ENCODE measurements at regions not wholly inside any gene's neighbourhood (a gene's known extent, or its start where the extent isn't known, plus 50 kb on each side); places are given as distances from the start of the nearest gene placed in this dataset.

- WGBS: 98% methylated on average over 2 of the region's 2 CpGs
- no peaks in the 10 kb centered on the region for H3K9me3 ChIP-seq
- no peak for DNase-seq (ENCODE audit: extremely low spot score)
- no peaks in the 10 kb centered on the region for H3K36me3 ChIP-seq
- intact Hi-C loops (cut with DNase I): no loop called here
- no peak overlapping the region for H3K4me3 ChIP-seq
- TF ChIP-seq EP300 (IDR thresholded peaks at IDR 0.05) (no peak), POLR2AphosphoS5 (IDR thresholded peaks at IDR 0.05) (no peak), POLR2A (IDR thresholded peaks at IDR 0.05; ENCODE audit: low read depth) (no peak)
- TF ChIP-seq, protein P1, sequence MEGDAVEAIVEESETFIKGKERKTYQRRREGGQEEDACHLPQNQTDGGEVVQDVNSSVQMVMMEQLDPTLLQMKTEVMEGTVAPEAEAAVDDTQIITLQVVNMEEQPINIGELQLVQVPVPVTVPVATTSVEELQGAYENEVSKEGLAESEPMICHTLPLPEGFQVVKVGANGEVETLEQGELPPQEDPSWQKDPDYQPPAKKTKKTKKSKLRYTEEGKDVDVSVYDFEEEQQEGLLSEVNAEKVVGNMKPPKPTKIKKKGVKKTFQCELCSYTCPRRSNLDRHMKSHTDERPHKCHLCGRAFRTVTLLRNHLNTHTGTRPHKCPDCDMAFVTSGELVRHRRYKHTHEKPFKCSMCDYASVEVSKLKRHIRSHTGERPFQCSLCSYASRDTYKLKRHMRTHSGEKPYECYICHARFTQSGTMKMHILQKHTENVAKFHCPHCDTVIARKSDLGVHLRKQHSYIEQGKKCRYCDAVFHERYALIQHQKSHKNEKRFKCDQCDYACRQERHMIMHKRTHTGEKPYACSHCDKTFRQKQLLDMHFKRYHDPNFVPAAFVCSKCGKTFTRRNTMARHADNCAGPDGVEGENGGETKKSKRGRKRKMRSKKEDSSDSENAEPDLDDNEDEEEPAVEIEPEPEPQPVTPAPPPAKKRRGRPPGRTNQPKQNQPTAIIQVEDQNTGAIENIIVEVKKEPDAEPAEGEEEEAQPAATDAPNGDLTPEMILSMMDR (IDR thresholded peaks at IDR 0.05): no peak
- H3K27ac ChIP-seq (replicated peaks in 1 of 4): no peak overlapping the region
- H3K4me1 ChIP-seq: no peaks in the 10 kb centered on the region
- no peaks in the 10 kb centered on the region for H3K27me3 ChIP-seq
Observed at GRCh38 chr1:219825355-219825754, 103.0 kb downstream of the SLC30A10 start.

DNA sequence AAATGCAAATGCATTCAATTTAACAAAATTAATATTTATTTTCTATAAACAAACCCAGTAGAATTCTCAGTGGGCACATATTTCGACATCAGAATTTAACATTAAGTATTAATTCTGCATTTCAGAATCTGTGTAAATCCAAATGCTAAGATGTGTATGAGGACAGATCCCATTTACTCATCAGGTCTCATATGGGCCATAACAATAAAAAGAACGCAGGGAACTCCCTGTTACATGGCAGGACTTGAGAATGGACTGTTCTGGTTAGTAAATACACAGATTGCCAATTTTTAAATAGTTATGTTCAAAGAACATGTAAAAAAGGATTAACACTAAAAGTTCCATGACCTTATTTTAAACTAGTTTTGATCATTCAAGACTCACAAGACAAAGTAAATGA is 104.0 kb downstream of the SLC30A10 start:
- TF ChIP-seq, protein P1 (IDR thresholded peaks at IDR 0.05): no peak
- no peak for TF ChIP-seq EP300 (IDR thresholded peaks at IDR 0.05)
- no peak for TF ChIP-seq POLR2A (IDR thresholded peaks at IDR 0.05; ENCODE audit: low read depth)
- TF ChIP-seq POLR2AphosphoS5 (IDR thresholded peaks at IDR 0.05): no peak
- intact Hi-C loops (cut with DNase I): no loop called here
- H3K27me3 ChIP-seq: no peaks in the 10 kb centered on the region
- 94% methylated on average over 2 of the region's 2 CpGs for WGBS
- DNase-seq (ENCODE audit: extremely low spot score): no peak
- no peaks in the 10 kb centered on the region for H3K36me3 ChIP-seq
- no peaks in the 10 kb centered on the region for H3K9me3 ChIP-seq
- H3K27ac ChIP-seq (replicated peaks in 1 of 4): no peak overlapping the region
- no peak overlapping the region for H3K4me3 ChIP-seq
- H3K4me1 ChIP-seq: no peaks in the 10 kb centered on the region

DNA sequence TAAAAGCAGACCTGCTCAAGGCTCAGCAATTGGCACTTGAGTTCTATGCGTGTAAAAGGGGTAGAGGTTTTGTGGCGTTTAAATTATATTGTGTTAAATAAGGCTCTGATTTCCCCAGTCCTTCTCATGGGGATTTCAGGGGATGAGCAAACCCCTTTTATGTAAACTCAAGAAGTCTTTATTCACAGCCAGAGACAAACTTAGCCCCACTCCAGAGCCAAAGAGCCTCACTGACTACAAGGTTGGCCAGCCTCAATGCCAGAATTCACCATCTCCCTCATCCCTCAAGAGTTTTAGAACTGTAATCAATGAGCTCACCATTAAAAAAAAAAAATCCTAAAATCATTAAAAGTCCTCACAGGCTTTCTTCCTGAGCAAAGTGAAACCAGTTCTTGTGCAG is 107.8 kb downstream of the SLC30A10 start:
- DNase-seq (ENCODE audit: extremely low spot score): no peak
- Histone ChIP-seq H3K27me3 (peaks cover 0 to 3% (median 0%) of the 10 kb centered on the region in 4 donors), H3K27ac (replicated peaks in 1 of 4) (no peak overlapping the region), H3K4me1 (no peaks in the 10 kb centered on the region), H3K9me3 (no peaks in the 10 kb centered on the region), H3K36me3 (no peaks in the 10 kb centered on the region), H3K4me3 (no peak overlapping the region)
- 94% methylated on average over 2 of the region's 2 CpGs for WGBS
- TF ChIP-seq, protein P1 (IDR thresholded peaks at IDR 0.05): no peak
- TF ChIP-seq POLR2A (IDR thresholded peaks at IDR 0.05; ENCODE audit: low read depth) (no peak), POLR2AphosphoS5 (IDR thresholded peaks at IDR 0.05) (no peak), EP300 (IDR thresholded peaks at IDR 0.05) (no peak)
- intact Hi-C loops (cut with DNase I): no loop called here

DNA sequence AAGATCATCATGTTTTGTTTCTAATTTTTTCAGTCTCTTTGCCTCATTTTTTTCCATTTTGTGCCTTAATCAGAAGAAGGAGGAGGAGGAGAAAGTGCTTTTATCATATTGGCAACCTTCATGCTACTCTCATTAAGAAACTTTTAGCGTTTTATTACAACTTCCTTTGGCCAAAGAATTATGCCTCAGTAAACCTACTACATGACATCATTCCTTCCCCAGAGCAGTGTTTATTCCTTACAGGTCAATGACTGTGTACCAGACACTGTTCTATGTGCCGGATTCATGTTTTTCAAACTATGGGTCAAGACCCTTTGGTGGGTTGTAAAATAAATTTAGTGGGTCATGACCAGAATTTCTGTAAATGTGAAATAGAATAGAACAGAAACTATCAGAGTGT is 110.4 kb downstream of the SLC30A10 start:
- Histone ChIP-seq H3K4me1 (peaks cover 0 to 4% (median 0%) of the 10 kb centered on the region in 4 donors), H3K27ac (replicated peaks in 1 of 4) (no peak overlapping the region), H3K36me3 (no peaks in the 10 kb centered on the region), H3K9me3 (no peaks in the 10 kb centered on the region), H3K4me3 (no peak overlapping the region), H3K27me3 (peaks cover 0 to 5% (median 0%) of the 10 kb centered on the region in 4 donors)
- DNase-seq (ENCODE audit: extremely low spot score): no peak
- intact Hi-C loops (cut with DNase I): loop anchor here (10.0 kb wide), 1 partner anchor 1483 kb away; no protein-coding TSS in a partner anchor
- TF ChIP-seq POLR2AphosphoS5 (IDR thresholded peaks at IDR 0.05) (no peak), EP300 (IDR thresholded peaks at IDR 0.05) (no peak), POLR2A (IDR thresholded peaks at IDR 0.05; ENCODE audit: low read depth) (no peak)
- TF ChIP-seq, protein P1 (IDR thresholded peaks at IDR 0.05): no peak
- 76% methylated on average over 2 of the region's 2 CpGs for WGBS

GRCh38 chr1:219813294-219813693 is 115.1 kb downstream of the SLC30A10 start:
- no peak overlapping the region for H3K4me3 ChIP-seq
- intact Hi-C loops (cut with DNase I): loop anchor here (10.0 kb wide), 1 partner anchor 1478 kb away; no protein-coding TSS in a partner anchor
- WGBS: 57% methylated on average over 1 of the region's 1 CpG

More at GRCh38 chr1:219813294-219813693, 115.1 kb downstream of the SLC30A10 start:
- no peak for DNase-seq (ENCODE audit: extremely low spot score)
- no peaks in the 10 kb centered on the region for H3K9me3 ChIP-seq
- peaks cover 0 to 9% (median 0%) of the 10 kb centered on the region in 4 donors for H3K27me3 ChIP-seq
- TF ChIP-seq, protein P1 (IDR thresholded peaks at IDR 0.05): no peak
- TF ChIP-seq POLR2A (IDR thresholded peaks at IDR 0.05; ENCODE audit: low read depth): no peak
- TF ChIP-seq POLR2AphosphoS5 (IDR thresholded peaks at IDR 0.05): no peak
- H3K27ac ChIP-seq (replicated peaks in 1 of 4): no peak overlapping the region
- no peaks in the 10 kb centered on the region for H3K36me3 ChIP-seq
- peaks cover 4 to 15% (median 6%) of the 10 kb centered on the region in 4 donors for H3K4me1 ChIP-seq

Measured in esophagus muscularis mucosa (tissue), 4 donors.